ENCODE measurements at regions not wholly inside any gene's neighbourhood (a gene's known extent, or its start where the extent isn't known, plus 50 kb on each side); places are given as distances from the start of the nearest gene placed in this dataset.
"Not testable (repeated sequence)": the region's sequence is repeated elsewhere in the genome, so short reads cannot be mapped to it uniquely, and the experiment has no call there.

DNA sequence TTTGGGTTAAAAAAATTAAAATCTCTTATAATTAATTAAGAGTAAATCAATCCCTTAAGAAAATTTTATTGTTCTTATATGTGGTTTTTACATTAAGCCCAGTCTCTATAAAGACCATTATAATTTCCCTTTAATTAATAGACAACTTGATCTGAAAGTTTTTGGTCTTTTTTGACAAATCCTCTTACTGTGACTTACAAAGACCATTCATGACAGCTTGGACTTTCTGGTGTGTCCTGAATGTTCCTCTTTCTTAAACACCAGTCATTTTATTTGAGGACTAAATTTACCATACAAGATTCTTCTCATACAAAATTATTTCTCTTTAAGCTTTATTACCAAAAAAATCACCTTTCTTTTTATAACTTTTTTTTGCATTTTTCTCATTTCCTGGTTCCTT, 368.3 kb downstream of the ADGRD1 start:
- DNase-seq = no peak

DNA sequence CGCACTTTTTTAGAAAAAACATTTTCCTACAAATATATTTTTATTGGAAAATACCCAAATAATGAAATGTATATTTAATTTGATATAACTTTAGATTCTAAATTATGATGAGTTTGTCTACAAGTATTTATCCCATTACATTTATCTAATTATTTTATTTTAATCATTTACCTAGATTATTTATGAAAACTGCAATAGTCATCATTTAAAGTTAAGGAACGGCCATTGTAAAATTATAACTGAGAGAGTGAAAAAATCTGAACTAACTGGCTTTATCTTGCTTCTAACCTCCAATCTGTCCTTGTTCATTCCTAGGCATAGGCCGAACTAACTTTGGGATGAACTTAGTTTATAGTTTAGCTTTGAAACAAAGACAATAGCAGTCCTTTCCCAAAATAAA, 368.8 kb downstream of the ADGRD1 start:
- DNase-seq = not testable (repeated sequence)

DNA sequence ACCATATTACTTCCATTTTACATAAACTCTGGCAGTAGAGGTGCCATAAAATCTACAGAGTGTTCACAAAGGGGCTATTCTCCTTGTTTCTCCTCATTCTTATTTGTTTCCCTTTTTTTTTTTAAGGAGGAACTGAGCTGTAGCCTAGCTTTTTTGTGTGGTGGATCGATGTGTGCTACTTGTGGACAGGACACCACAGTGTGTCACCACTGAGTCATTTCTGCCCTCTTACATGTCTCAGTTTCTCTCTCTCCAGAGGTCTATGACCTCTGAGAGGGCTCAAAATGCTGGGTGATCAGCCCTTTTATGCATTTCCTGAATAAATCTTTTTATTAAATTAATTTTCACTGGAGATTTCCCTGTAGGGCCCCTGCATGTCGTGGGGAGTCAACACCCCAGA, 370.2 kb downstream of the ADGRD1 start:
- DNase-seq = no peak

DNA sequence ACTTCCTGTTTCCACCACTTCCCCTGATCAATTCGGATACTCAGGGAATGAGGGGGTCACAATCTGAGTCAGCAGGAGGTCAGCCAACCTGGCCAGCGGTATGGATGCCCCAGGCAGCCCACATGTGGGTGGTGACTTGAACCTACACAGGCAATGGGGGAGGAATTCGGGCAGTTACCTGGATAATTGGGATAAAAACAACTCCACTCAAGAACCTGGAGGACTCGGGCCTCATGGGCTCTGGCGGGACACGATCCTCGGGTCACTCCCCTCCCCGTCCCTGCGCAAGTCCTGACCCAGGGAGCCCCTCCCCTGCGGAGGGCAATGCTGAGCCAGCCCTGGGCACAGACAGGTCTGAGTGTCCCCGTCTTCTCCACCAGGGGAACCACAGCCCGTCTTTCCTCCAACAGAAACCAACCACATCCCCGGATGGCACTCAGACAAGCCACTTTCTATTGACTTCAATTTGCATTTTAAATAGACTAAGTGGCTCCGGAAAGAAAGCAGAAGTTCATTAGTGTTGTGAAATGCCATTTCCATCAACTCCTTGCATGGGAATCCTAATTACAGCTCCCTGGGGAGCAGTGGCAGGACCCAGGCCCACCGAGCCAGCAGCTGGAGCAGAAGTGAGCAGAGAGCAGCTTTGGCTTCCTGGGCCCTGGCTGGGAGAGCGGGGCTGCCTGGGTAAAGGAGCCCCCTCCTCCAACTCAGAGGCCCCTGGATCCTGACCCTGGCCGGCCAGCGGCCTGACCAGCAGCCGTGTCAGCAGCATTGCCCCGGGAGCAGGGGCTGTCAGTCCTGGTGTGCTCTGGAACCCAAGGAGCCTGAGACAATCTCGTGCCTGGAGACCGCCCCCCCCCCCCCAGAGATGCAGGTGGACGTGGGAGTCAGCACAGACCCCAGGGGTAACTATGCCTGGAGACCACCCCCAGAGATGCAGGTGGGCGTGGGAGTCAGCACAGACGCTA, 374.1 kb downstream of the ADGRD1 start:
- DNase-seq = no peak

DNA sequence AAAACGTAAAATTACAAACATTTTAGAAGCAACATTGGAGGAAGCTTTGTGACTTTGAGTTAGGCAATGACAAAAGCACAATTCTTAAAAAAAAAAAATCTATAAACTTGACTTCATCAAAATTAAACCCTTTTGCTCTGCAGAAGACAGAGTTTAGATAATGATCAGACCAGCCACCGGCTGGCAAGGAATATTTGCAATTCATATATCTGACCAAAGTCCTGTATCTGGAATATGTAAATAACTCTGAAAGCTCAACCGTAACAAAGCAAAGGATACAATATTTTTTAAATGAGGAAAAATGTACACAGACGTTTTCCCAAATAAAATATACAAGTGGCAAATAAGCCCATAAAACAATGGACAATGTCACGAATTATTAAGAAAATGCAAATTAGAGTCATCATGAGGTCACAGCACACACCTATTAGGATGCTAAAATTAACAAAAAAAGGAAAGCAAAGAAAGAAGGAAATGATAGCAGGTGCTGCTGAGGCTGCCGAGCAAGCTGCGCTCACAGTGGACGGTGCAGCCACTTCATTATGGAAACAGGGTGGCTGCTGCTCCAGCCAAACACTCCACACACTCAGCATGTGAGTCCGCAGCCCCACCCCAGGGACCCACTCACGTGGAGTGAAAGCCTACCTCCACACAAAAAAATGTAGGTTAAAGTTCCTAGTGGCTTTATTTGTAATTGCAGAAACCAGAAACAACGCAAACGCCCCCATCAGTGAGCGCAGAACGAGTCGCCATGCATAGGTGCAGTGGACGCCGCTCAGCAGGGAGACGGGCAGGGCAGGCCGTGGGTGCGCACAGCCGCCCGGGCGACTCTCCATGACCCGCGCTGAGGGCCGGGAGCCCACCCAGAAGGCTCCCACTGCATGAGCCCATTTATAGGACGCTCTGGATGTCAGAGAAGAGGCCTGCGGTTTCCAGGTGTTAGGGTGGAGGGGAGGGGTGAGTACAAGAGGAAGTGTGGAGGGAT, 375.4 kb downstream of the ADGRD1 start:
- DNase-seq = not testable (repeated sequence)

DNA sequence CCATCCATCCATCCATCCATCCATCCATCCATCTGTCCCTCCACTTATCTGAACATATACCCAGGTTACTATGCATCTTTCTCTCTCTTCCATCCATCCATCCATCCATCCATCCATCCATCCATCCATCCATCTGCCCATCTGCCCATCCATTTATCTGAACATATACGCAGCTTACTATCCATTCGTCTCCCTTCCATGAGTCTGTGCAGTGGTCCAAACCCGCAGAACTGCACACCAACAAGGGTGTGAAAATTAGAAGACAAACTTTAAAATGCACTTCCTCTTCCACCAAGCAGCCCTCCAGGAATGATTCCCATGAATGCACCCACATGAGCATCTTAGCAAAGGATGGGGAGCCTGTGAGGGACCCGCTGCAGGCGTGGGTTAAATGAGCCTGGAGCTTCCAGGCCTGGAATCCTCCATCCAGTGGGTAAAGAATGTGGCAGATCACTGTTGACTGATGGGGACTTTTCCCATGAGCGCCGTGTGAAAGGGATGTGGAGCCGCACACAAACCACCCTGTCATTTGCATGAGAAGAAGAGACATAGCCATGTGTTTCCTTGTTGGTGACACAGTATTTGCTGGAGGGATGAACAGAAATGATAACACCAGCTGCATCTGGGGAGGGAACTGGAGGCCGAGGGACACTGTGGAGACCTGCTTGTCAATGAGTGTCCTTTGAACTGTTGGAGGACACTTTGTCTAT, 376.6 kb downstream of the ADGRD1 start:
- no peak for DNase-seq

DNA sequence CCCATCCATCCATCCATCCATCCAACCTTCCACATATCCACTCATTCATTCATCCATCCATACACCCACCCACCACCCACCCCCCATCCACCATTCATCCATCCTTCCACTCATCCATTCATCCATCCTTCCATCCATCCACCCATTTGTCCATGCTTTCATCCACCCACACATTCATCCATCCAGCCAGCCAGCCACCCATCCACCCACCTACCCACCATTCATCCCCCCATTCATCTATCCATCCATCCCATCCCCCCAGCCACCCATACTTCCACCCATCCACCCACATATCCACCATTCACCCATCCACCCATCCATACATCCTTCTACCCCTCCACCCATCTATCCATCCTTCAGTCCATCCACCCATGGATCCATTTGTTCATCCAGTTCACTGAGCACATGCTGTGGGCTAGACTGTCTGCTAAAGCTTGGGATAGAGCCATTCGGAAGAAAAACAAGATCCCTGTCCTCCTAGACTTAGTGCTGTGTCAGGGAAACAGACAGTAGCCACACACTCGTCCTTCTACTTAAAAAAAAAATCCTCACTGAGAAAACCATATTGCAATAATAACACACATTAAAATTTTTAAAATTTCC, 377.5 kb downstream of the ADGRD1 start:
- no peak for DNase-seq

DNA sequence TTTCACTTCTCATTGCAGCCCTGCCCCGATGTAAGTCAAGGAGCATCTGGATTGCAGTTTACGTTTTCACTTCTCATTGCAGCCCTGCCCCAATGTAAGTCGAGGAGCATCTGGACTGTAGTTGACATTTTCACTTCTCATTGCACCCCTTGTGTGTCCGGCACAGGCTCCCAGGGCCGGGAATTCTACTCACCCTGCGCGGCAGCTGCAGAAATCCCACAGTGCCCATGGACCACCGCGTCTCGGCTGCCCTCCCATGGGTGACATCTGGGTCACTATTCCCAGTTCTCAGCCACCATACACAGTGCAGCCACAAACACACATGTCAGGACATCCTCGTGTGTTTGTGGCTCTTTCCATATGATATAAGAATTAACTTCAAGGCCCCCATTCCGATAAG, 378.5 kb downstream of the ADGRD1 start:
- DNase-seq = no peak

DNA sequence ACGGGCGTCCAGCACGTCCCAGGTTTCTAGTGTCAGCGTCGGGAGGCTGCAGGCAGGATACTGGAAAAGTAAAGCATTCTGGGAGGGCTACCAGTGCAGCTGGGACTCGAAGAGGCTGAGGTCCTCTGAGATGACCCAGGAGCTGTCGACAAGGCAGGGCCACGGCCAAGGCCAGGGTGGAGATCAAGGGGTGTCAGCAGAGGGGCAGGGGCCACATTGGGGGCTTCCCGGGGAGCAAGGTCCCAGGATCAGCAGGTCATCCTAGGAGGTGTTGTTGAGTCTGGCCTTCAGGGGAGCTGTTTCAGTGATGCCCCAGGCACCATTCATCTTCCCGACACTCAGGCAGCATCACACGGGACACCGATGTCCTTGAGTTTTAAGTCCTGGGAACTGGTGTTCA, 377.8 kb upstream of the SFSWAP start:
- DNase-seq = no peak

DNA sequence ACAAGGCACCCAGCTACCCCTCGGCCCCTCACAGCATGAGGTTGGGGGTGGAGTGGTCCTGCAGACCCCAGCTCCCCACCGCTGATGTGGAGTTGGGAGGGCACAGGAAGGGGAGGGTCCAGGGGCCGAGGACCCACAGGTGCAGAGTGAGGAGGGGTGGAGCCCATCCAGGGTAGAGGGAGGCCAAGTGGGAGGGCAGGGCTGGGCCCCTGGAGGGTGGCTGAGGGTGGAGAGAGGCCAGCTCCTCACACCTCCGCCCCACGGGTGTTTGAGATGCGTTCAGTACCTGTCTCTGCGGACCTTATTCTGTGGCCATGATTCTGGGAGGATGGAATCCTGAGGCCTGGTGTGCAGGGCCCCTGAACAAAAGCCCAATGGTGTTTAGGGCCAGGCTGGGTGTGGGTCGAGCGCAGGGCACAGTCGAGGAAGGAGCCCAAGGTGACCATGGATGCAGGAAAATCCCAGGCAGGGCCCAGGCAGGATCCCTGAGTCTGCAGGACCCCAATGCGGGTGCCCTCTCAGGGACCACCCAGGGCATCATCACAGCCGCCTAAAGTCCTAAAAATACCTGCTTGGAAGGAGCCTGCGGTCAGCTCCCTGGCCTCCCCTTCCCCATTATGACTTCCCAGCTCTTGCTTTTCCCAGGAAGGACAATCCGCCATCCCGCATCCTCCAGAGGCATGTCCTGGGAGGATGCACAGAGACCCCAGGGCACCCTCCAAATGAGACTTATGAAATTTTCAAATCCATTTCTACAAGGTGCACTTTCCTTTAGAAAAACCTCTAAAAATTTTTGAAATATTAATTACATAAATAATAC, 377.1 kb upstream of the SFSWAP start:
- no peak for DNase-seq

DNA sequence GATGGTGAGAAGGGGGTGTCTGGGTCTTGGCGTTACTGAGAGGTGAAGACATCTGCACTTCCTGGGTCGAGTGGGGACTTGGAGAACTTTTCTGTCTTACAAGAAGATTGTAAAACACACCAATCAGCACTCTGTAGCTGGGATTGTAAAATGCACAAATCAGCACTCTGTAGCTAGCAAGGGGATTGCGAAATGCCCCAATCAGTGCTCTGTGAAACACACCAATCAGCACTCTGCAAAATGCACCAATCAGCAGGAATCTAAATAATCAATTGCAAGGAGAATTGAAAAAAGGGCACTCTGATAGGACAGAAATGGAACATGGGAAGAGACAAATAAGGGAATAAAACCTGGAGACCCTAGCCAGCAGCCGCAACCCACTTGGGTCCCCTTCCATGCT, 376.1 kb upstream of the SFSWAP start:
- no peak for DNase-seq

DNA sequence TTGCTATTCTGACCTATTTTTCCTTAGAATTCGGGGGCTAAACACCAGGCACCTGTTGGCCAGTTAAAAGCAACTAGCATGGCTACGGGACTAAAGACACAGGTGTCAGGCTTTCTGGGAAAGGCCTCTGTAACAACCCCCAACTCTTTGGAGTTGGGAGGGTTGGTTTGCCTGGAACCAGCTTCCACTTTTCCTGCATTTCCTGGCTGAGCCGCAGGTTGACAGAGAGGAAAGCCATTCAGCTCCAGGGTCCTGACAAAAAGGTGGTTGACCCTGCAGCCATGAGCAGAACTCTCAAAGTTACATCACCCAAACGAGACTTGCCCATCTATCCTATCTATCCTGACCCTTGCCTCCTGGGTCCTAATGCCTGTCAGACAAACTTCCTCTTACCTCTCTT, 375.4 kb upstream of the SFSWAP start:
- no peak for DNase-seq

DNA sequence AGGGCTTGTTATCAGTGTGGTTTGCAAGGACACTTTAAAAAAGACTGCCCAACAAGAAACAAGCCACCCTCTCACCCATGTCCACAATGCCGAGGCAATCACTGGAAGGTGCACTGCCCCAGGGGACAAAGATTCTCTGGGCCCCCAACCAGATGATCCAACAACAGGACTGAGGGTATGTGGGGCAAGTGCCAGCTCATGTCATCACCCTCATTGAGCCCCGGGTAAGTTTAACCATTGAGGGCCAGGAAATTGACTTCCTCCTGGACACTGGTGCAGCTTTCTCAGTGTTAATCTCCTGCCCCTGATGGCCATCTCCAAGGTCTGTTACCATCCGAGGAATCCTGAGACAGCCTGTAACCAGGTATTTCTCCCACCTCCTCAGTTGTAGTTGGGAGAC, 373.0 kb upstream of the SFSWAP start:
- DNase-seq = not testable (repeated sequence)

DNA sequence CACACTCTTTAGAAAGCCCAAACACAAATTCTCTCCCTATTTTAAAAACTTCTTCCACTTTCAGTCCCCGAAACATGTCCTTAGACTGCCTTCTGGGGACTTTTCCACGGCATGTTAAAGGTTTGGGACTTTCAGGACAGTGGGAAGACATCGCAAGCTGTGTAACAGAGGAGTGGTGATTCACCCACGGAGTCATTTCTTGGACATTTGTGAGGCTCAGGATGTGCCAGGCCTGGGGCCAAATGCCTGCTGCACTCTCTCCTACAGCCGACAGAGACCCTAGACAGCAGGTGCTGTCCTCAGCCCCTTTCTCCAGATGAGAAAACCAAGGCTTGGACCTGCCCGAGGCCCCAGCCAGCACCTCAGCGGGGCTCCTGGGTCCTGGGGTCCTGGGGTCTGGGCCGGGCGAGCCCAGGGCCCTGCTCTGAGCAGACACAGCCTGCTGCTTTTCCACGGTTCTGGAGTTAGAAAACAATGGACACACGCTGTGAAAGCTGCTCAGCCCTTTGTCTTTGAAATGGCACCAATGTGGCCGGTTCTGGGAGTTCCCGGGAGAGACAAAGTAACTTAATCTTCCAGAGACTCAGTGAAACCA, 370.2 kb upstream of the SFSWAP start:
- DNase-seq = no peak

DNA sequence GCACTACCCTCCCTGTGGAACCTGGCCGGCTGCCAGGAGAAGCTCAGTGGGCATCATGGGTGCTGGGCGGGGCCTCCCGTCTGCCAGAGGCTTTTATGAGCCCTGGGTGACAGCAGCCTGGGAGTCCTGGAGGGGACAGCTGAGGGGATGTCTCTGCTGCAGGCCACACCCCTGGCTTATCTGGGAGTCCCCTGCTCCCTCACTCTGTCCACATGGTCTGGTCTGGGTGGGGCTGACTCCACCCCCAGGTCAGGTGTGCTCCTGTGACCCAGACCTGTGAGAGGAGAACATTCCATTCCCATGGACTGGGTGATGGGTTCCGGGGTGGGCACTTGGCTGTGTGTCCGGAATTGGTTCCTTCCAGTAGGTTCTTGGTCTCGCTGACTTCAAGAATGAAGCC, 369.3 kb upstream of the SFSWAP start:
- DNase-seq = not testable (repeated sequence)

DNA sequence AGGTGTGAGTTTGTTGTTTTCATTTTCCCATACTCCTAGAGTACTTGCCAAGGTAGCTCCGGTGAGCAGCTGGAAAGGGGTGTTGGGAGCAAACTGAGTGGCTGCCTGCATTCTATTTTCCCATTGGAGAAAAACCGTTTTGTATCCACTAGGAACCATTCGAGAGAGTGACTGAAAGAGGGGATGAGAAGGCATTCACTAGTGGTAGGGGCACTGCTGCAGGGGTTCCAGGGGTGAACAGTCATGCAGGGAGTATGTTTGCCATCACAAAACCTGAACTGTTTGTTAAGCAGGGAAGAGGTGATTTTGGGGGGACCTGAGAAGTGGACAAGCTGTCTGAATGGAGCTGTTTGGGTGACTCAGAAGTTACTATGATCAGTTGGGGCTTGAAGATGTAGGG, 367.5 kb upstream of the SFSWAP start:
- DNase-seq = not testable (repeated sequence)

DNA sequence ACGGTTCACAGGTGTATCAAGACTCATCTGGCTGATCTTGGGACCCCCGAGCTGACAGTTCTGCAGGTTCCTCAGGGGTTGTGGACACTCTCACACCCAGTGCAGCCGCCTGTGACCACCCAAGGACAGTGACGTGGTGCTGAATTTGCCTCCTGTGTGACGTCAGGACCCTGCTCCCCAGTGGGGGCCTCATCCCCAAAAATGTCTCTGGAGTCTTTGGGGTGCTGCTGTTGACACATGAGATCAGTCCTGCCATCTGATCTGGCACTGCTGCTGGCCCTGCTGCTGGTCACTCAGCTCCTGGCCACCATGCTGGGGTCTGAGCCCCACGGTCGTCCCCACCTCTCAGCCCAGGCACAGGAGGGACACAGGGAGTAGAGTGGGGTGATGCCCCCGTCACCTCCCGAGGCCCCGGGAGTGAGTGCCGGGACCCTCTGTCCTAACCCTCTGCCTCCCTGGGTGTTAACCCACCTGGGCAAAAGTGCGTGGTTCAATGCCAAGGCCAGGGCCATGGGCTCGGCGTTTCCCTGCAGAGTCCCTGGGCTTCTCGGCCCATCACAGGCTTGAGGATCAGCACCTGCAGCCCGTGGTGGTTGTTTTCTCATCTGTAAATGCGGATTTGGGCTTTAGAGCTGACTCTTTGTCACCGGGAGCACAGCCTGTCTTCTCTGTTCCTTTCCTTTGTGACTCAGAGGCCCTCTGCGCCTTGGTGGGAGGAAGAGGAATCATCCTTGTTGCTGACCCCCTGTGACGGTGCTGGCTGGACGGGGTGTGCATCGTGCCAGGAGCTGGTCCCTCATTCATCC, 366.0 kb upstream of the SFSWAP start:
- DNase-seq = not testable (repeated sequence)

DNA sequence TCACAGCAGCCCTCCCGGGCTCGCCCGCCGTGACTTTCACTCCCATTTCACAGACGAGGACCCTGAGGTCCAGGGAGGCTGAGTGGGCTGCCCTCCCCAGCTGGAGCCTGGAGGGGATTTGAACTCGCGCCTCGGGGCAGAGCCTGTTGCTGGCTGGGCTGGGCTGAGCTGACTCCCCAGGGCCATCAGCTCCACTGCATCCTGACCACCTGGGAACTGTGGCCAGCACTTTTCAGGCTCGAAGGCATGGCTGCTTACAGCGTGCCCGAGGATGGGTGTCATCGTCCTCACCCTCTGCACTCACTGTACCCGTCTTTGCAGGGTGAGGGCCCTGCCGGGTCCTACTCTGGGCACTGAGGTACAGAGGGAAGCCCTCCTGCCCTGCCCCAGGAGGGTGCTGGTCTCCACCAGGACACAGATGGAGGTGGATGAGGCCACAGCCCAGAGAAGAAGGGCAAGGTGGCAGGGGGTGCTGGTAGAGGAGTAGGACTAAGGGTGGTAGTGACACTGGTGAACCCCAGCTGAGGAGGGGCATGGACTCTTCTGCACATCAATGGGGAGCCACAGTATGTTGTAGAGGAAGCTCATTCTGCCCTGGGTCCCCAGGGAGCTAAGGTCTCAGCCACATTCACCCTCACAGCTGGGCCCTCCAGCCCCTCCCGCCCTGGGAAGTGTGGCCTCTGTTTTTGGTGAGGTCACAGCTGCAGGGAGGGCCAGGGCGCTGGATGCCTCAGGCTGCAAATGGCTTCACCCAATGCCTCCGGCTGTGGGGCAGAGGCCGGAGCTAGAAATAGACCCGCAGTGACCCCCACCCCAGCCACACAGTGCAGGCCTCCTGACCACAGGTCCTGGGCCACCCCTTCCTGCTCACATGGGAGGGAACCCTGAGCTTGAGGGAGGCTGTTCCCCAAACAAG, 365.1 kb upstream of the SFSWAP start:
- DNase-seq = no peak

All from stimulated activated CD4-positive, alpha-beta T cell treated with anti-CD3 and anti-CD28 coated beads, Interleukin-12 subunit alpha, Interleukin-12 subunit beta, amount 100 ng/mL, for 4 hours (primary cell).